HG03196 (cell line): ENCODE measurements at regions not wholly inside any gene's neighbourhood (a gene's known extent, or its start where the extent isn't known, plus 50 kb on each side); places are given as distances from the start of the nearest gene placed in this dataset.

Source experiments
- ATAC-seq: cut with Tn5 transposase; IDR thresholded peaks from one replicate; pipeline ENCODE4 v1.9.1; 2021; ENCODE audit not compliant: unreplicated experiment

GRCh38 chr2:2935445-2936149 is 442.0 kb downstream of the EIPR1 start:
- no peak for ATAC-seq

- no peak for ATAC-seq
Measured at GRCh38 chr2:2933426-2933825, 444.2 kb downstream of the EIPR1 start.

GRCh38 chr2:2932692-2933305 is 444.8 kb downstream of the EIPR1 start:
- ATAC-seq, result no peak

GRCh38 chr2:2932189-2932588 is 445.4 kb downstream of the EIPR1 start:
- no peak for ATAC-seq

- ATAC-seq, result no peak
Measured at GRCh38 chr2:2931318-2932075, 446.1 kb downstream of the EIPR1 start.

GRCh38 chr2:2930841-2931240 is 446.8 kb downstream of the EIPR1 start:
- ATAC-seq, result no peak

- ATAC-seq, result peak; percentile 36
Measured at GRCh38 chr2:2926858-2927175, 450.8 kb downstream of the EIPR1 start.

- peak; percentile 82 for ATAC-seq
Measured at GRCh38 chr2:2926009-2926857, 451.4 kb downstream of the EIPR1 start.

- no peak for ATAC-seq
Measured at GRCh38 chr2:2922156-2922555, 455.5 kb downstream of the EIPR1 start.

- no peak for ATAC-seq
Measured at GRCh38 chr2:2921011-2921720, 456.5 kb downstream of the EIPR1 start.

- no peak for ATAC-seq
Measured at GRCh38 chr2:2919574-2920365, 457.8 kb downstream of the EIPR1 start.

GRCh38 chr2:2919026-2919425 is 458.6 kb downstream of the EIPR1 start:
- ATAC-seq, result no peak

GRCh38 chr2:2916621-2917020 is 461.0 kb downstream of the EIPR1 start:
- ATAC-seq, result no peak

- ATAC-seq, result no peak
Measured at GRCh38 chr2:2914252-2914651, 463.4 kb downstream of the EIPR1 start.

GRCh38 chr2:2913601-2914120 is 464.0 kb downstream of the EIPR1 start:
- ATAC-seq, result no peak

- no peak for ATAC-seq
Measured at GRCh38 chr2:2912731-2913130, 464.9 kb downstream of the EIPR1 start.

- no peak for ATAC-seq
Measured at GRCh38 chr2:2912293-2912692, 465.3 kb downstream of the EIPR1 start.

GRCh38 chr2:2910259-2910658 is 467.4 kb downstream of the EIPR1 start:
- ATAC-seq, result no peak
